HG03064 (cell line): ENCODE measurements at regions not wholly inside any gene's neighbourhood (a gene's known extent, or its start where the extent isn't known, plus 50 kb on each side); places are given as distances from the start of the nearest gene placed in this dataset.
"Not testable (repeated sequence)": the region's sequence is repeated elsewhere in the genome, so short reads cannot be mapped to it uniquely, and the experiment has no call there.

ENCODE experiments used
- ATAC-seq: cut with Tn5 transposase; IDR thresholded peaks from one replicate; pipeline ENCODE4 v1.9.1; 2021; ENCODE audit warnings: low read depth; ENCODE audit not compliant: unreplicated experiment

- no peak for ATAC-seq
Observed at GRCh38 chr10:109426987-109427386, 496.3 kb downstream of the XPNPEP1 start.

- ATAC-seq = no peak
Observed at GRCh38 chr10:109418795-109419194, 504.5 kb downstream of the XPNPEP1 start.

DNA sequence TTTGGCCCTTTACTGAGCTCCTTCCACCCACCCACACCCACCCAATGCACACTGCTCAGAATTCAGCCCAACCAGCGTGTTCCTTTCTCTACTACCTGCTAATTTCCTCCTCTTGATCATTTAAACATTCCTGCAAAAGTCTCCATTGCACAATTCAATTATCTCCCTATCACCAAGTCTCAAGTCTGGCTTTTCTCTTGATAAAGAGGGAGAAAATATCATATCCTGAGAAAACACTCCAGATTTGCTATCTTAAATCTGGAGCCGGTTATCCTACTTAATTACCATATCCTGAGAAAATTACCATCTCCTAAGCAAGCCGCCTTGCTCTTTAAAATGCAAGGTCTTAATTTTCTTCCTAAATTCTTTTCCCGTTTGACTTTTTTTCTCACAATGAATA, 505.5 kb downstream of the XPNPEP1 start:
- no peak for ATAC-seq

DNA sequence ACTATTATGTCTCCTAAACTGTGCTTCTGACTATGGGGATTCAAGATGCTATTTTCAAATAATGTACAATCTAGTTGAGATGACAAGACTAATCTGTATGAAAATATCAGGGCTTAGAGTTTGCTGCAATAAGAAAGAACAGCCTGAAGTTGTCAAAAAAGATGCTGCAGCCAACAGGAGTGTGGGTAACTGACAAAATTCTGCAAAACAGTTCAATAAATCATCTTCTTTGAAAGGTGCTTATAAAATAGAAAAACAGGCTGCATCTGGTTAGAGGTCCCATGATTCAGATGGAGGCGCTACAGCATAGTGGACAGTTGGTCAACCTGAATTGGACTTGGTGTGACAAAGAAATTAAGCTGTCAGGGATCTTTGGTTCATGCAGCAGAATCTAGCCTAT, 511.0 kb downstream of the XPNPEP1 start:
- no peak for ATAC-seq

GRCh38 chr10:109411917-109412316, 511.4 kb downstream of the XPNPEP1 start:
- ATAC-seq = no peak

- ATAC-seq = no peak
Observed at GRCh38 chr10:109405338-109405737, 518.0 kb downstream of the XPNPEP1 start.

DNA sequence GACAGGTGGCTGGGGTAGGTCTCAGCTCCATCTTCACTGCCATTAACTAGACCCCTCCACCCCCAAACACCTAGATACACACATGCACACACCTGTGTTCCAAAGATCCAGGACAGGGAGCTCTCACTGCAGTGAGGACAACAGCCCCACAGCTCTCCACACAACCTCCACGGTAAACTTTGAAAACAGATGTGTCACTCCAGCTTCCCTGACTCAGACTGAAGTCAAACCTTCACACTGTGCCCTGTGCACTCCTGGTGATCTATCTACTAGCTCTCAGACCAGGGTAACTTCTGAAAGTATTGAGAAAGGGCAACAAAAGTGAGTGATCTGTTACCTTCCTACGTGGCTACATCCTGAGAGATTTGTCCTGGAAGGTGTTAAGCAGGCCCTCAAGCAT, 519.8 kb downstream of the XPNPEP1 start:
- ATAC-seq = no peak

DNA sequence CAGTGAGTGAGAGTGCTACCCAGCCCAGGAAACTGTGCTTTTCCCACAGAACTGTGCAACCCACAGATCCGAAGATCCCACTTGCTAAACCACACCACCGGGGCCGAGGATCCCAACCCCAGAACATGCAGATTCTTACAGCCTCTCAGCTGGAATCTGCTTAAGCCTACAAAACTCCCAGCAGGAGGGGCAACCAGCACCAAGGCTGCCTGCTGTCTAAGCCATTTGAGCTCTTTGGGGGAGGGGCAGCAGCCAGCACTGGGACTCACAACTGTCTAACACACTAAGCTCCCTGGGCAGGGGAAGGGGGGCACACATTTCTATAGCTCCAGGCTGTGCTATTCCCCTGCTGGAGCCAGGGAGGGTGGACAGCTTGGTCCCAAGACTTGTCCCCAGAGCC, 529.9 kb downstream of the XPNPEP1 start:
- no peak for ATAC-seq

GRCh38 chr10:109386921-109387320, 536.4 kb downstream of the XPNPEP1 start:
- no peak for ATAC-seq

DNA sequence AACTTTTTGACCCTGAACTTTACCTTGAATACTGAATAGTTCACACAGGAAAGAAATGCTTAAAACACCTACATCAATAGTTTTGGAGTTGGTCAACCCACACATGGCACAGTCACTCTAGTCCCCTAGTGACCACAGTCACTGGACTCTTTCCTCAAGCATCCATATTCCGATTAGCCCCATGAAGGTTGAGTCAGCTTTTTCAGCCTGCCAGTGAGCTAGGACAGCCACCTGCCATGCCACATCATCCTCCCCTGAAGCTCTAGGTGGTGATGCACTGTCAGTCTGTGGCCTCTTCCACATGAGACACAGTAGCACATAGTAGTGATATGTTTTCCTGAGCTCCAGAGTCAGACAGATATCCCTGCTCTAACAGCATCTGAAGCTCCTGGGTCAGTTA, 537.2 kb downstream of the XPNPEP1 start:
- no peak for ATAC-seq

- no peak for ATAC-seq
Observed at GRCh38 chr10:109379186-109379585, 544.1 kb downstream of the XPNPEP1 start.

DNA sequence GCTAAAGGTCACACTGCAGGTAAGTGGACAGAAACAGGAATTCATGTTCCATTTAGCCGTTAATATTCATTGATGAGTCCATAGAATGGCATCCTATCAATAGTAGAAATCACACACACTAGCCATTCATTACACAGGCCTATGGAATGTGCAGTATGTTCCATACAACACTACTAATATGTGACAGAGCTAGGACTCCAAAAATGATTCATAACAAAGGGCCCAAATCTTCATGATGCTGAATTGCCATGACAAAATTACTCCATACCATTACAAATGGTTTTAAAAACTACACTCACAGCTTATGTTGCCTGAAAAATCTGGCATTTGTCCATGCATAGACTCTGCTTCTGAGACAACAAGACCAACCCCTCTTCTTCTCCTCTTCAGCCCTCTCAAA, 549.1 kb downstream of the XPNPEP1 start:
- no peak for ATAC-seq

GRCh38 chr10:109359316-109359715, 564.0 kb downstream of the XPNPEP1 start:
- no peak for ATAC-seq

DNA sequence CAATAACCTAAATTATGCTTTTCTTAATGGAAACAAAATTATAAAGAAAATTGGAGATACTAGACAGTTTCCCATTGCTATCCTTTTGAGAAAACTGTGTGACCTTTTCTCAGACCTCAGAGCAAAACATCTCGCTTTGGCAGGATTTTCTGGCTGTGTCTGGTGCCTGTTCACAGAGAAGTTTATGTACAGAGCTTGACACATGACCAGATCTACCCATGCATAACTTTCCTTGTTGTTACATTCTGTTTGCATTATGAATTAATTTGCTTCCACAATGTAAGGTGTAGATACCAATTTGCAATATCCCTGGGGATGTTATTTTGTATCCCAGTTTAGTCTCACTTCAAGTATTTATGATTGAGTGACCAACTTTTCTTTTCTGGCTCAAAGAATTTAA, 565.0 kb downstream of the XPNPEP1 start:
- no peak for ATAC-seq

- ATAC-seq = no peak
Observed at GRCh38 chr10:109348324-109348723, 575.0 kb downstream of the XPNPEP1 start.

DNA sequence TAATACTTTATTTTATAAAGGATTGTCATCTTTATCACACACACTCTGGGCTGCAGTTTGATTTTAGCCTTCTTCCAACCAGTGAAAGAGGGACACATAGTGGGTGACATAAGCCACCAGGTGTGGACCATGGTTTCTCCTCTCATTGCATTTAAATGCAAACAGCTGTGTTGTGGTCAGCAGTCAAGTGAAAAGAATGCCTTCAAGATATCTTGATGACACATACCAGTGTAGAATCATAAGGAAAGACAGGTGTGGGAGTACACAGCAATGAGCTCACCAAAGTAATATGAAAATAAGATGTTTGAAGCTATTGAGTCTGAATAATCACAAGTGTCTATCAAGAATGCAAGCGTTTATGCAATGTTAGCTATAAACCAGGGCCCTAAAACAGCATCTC, 580.0 kb downstream of the XPNPEP1 start:
- ATAC-seq = no peak

DNA sequence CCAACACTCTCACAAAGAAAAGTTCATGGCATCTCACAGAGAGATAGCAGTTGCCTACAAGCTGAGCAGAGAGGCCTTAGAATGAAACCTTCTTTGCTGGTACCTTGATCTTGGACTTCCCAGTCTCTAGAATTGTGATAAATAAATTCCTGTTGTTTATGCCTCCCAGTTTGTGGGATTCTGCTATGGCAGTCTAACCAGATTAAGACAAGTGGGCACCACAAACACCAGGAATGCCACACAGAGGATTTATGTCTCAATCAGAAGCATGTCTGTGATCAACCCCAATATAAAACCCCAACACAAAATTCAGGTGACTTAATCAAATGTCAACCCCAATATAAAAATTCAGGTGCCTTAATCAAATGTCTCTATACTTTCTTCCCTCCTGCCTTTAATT, 581.3 kb downstream of the XPNPEP1 start:
- no peak for ATAC-seq

GRCh38 chr10:109328001-109328400, 595.3 kb downstream of the XPNPEP1 start:
- ATAC-seq = no peak

DNA sequence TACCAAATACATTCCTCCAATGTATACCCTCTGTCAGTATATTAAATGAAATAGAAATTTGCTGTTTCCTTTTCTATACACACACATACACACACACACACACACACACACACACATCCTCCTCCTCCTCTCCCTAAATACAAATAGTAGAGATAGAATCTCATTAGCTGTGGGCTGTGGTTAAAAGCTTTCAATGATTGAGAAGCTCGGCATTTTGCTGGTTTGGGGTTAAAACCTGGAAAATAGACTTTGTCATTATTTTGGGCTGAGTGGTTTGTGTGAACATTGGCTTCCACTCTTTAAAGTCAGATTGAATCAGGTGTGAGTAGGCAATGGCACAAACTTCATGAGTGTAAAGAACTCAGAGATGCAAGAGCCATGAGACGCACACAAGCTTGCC, 596.0 kb downstream of the XPNPEP1 start:
- ATAC-seq = no peak

DNA sequence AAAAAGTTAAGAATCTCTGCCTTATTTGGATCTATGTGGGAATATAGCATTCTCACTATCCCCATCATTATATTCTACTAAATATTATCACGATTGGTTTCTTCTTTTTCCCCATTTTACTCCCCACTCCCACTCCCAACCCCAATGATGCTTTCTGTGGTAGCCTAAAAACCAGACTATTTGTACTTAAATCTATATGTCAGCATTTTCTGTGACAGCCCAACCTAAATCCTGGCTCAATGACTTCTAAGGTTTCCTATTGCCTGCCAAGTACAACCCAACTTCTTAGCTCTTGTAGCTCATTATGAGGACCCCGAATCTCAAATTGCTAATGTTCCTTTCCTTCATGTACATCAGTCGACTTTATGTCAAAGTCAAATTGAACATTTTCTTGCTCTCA, 598.6 kb downstream of the XPNPEP1 start:
- ATAC-seq = no peak

- no peak for ATAC-seq
Observed at GRCh38 chr10:109317746-109318366, 605.5 kb downstream of the XPNPEP1 start.

GRCh38 chr10:109314016-109314415, 609.3 kb downstream of the XPNPEP1 start:
- ATAC-seq = not testable (repeated sequence)

DNA sequence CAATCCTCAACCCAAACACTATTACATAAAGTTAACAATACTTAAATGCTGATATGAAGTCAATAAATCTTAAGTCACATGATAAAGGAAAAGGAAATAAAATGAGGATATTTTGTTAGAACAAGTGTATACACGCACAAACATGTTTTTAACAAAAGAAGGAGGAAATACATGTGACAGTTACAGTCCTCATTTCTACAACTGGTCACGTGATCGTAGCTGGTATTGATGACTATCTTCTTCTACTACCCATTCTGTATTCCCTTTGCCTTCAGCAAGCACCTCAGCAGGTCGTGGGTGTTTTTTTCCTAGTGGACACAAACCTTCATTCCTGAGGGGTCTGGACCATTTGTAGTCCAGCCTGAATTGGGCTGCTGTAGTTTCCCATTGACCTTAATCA, 610.8 kb downstream of the XPNPEP1 start:
- ATAC-seq = not testable (repeated sequence)
